NCI-H82 (cell line): ENCODE measurements at regions not wholly inside any gene's neighbourhood (a gene's known extent, or its start where the extent isn't known, plus 50 kb on each side); places are given as distances from the start of the nearest gene placed in this dataset.
"Not testable (repeated sequence)": the region's sequence is repeated elsewhere in the genome, so short reads cannot be mapped to it uniquely, and the experiment has no call there.

Source experiments
- DNase-seq: peaks from one replicate; lab custom pipeline; 2025; lab: John Stamatoyannopoulos, UW

GRCh38 chr5:58201922-58202648, 257.8 kb downstream of the PLK2 start:
- DNase-seq = no peak

GRCh38 chr5:58200451-58200850, 259.4 kb downstream of the PLK2 start:
- DNase-seq = no peak

- no peak for DNase-seq
Observed at GRCh38 chr5:58199087-58199486, 260.8 kb downstream of the PLK2 start.

- DNase-seq = no peak
Observed at GRCh38 chr5:58198330-58198729, 261.6 kb downstream of the PLK2 start.

- no peak for DNase-seq
Observed at GRCh38 chr5:58197875-58198274, 262.0 kb downstream of the PLK2 start.

- DNase-seq = no peak
Observed at GRCh38 chr5:58191443-58191842, 268.4 kb downstream of the PLK2 start.

- DNase-seq = no peak
Observed at GRCh38 chr5:58188262-58188651, 271.6 kb downstream of the PLK2 start.

GRCh38 chr5:58187432-58188261, 272.2 kb downstream of the PLK2 start:
- DNase-seq = no peak

GRCh38 chr5:58185801-58186200, 274.1 kb downstream of the PLK2 start:
- no peak for DNase-seq

GRCh38 chr5:58185397-58185796, 274.5 kb downstream of the PLK2 start:
- no peak for DNase-seq

- no peak for DNase-seq
Observed at GRCh38 chr5:58184910-58185309, 275.0 kb downstream of the PLK2 start.

- no peak for DNase-seq
Observed at GRCh38 chr5:58183786-58184085, 276.1 kb downstream of the PLK2 start.

- DNase-seq = no peak
Observed at GRCh38 chr5:58183078-58183785, 276.7 kb downstream of the PLK2 start.

GRCh38 chr5:58182287-58182841, 277.5 kb downstream of the PLK2 start:
- no peak for DNase-seq

- DNase-seq = no peak
Observed at GRCh38 chr5:58181578-58182286, 278.2 kb downstream of the PLK2 start.

GRCh38 chr5:58172946-58173345, 286.9 kb downstream of the PLK2 start:
- no peak for DNase-seq

- DNase-seq = no peak
Observed at GRCh38 chr5:58165152-58165551, 294.7 kb downstream of the PLK2 start.

- DNase-seq = not testable (repeated sequence)
Observed at GRCh38 chr5:58161889-58162288, 298.0 kb downstream of the PLK2 start.

- DNase-seq = peak; percentile 69
Observed at GRCh38 chr5:58156973-58157701, 302.7 kb downstream of the PLK2 start.

- peak; percentile 32 for DNase-seq
Observed at GRCh38 chr5:58156361-58156760, 303.5 kb downstream of the PLK2 start.

- DNase-seq = no peak
Observed at GRCh38 chr5:58153255-58153654, 306.6 kb downstream of the PLK2 start.
